ENCODE measurements at regions not wholly inside any gene's neighbourhood (a gene's known extent, or its start where the extent isn't known, plus 50 kb on each side); places are given as distances from the start of the nearest gene placed in this dataset.

DNA sequence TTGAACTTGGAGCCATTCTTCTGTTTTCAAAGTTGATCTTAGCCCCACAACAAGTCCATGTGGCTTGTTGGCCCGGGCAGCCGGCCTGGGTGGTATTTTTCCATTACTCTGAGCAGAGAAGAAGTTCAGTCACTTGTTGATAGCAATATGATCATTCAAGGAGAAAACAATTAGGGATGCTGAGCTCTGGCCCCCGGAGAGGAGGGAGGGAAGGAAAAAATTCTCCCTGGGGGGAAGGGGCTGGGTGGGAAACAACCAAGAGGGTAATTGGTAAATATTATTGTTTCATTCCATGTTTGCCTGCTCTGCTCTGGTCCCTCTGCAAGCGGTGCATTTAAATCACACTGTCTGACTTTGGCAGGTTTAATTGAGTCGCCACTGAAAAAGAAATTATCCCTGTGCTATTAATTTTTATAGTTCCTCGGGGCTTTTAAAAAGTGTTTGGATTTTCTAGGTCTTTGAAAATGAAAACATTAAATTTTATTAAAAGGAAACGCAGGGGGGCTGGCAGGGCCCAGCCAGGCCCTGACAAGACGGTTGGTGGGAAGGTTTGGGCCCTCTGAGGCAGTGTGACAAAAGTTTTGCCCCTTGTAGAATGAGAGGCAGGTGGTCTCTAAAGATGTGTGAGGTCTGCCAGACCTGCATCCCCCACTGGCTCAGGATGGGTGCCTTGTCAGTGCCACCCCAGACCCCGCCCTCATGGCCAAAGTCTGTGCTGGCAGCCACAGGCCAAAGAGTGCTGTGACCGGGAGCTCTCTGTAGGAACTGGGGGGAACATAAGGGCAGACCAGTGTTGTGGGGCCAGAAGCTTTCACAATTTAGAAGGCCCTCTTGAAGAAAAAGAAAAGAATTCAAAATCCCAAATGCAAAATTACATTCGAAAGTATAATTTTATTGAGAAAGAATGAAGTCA is 52.5 kb upstream of the SLC14A2 start:
- TF ChIP-seq, protein P1, sequence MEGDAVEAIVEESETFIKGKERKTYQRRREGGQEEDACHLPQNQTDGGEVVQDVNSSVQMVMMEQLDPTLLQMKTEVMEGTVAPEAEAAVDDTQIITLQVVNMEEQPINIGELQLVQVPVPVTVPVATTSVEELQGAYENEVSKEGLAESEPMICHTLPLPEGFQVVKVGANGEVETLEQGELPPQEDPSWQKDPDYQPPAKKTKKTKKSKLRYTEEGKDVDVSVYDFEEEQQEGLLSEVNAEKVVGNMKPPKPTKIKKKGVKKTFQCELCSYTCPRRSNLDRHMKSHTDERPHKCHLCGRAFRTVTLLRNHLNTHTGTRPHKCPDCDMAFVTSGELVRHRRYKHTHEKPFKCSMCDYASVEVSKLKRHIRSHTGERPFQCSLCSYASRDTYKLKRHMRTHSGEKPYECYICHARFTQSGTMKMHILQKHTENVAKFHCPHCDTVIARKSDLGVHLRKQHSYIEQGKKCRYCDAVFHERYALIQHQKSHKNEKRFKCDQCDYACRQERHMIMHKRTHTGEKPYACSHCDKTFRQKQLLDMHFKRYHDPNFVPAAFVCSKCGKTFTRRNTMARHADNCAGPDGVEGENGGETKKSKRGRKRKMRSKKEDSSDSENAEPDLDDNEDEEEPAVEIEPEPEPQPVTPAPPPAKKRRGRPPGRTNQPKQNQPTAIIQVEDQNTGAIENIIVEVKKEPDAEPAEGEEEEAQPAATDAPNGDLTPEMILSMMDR (IDR thresholded peaks at IDR 0.05) = no peak
- no peak for TF ChIP-seq ZFX (IDR thresholded peaks at IDR 0.05; ENCODE audit: borderline replicate concordance)
- no peak overlapping the region for H3K27ac ChIP-seq

DNA sequence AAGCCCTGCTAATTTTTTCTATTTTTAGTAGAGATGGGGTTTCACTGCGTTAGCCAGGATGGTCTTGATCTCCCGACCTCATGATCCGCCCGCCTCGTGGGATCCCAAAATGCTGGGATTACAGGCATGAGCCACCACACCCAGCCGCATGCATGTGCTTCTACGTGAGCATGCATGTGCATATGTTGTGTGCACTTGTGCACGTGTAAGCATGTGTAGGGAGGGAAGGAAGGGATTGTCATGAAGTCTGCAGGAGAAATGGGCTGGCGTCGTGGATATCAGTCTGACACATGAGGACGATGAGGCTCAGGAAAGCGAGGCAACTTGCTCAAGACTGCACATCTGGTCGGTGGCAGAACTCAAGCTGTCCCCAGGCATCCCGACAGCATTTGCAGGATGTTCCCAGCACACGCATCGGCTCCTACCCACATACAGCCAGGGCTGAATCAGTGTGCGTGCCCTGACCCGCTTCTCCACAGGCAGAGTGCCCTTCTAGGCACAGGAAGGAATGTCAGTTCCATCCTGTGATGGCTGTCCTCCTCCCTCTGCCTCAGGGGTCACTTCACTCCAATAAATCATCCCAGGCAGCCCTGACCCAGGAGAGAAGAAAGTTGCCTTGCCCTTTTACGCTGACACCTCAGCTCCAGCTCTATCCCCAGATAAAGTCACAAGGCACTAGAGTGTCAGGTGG is 49.9 kb upstream of the SLC14A2 start:
- TF ChIP-seq ZFX (IDR thresholded peaks at IDR 0.05; ENCODE audit: borderline replicate concordance) = no peak
- TF ChIP-seq, protein P1 (IDR thresholded peaks at IDR 0.05) = no peak
- H3K27ac ChIP-seq = no peak overlapping the region

Measured in 22Rv1 (cell line).